C4-2B (cell line): ENCODE measurements at regions not wholly inside any gene's neighbourhood (a gene's known extent, or its start where the extent isn't known, plus 50 kb on each side); places are given as distances from the start of the nearest gene placed in this dataset.
"Not testable (repeated sequence)": the region's sequence is repeated elsewhere in the genome, so short reads cannot be mapped to it uniquely, and the experiment has no call there.

ENCODE experiments used
- H3K27ac ChIP-seq: fragments of 450-650 bp; 2 replicates; pipeline ENCODE4 v1.5.1; 2017
- CTCF ChIP-seq: fragments of 450-650 bp; conservative IDR thresholded peaks from 2 replicates; pipeline ENCODE4 v1.5.1; 2017; ENCODE audit warnings: mild to moderate bottlenecking
- ZFX ChIP-seq: fragments of 450-650 bp; IDR thresholded peaks from 2 replicates; pipeline ENCODE4 v1.6.1; 2017

- H3K27ac ChIP-seq: no peak overlapping the region
- TF ChIP-seq ZFX (no peak), CTCF (no peak)
Observed at GRCh38 chr1:72379072-72379471, 96.7 kb upstream of the NEGR1 start.

GRCh38 chr1:72375226-72375625, 92.9 kb upstream of the NEGR1 start:
- TF ChIP-seq ZFX (no peak), CTCF (no peak)
- H3K27ac ChIP-seq: no peak overlapping the region

GRCh38 chr1:72371259-72372035, 89.1 kb upstream of the NEGR1 start:
- H3K27ac ChIP-seq: no peak overlapping the region
- TF ChIP-seq ZFX: no peak
- TF ChIP-seq CTCF: no peak

GRCh38 chr1:72370836-72371235, 88.5 kb upstream of the NEGR1 start:
- not testable (repeated sequence) for H3K27ac ChIP-seq

GRCh38 chr1:72369069-72369757, 86.9 kb upstream of the NEGR1 start:
- no peak for TF ChIP-seq CTCF
- no peak for TF ChIP-seq ZFX
- no peak overlapping the region for H3K27ac ChIP-seq

- H3K27ac ChIP-seq: no peak overlapping the region
- TF ChIP-seq CTCF: no peak
- no peak for TF ChIP-seq ZFX
Observed at GRCh38 chr1:72366466-72366865, 84.1 kb upstream of the NEGR1 start.

GRCh38 chr1:72365693-72366092, 83.4 kb upstream of the NEGR1 start:
- no peak for TF ChIP-seq CTCF
- no peak for TF ChIP-seq ZFX
- no peak overlapping the region for H3K27ac ChIP-seq
